ENCODE measurements at regions not wholly inside any gene's neighbourhood (a gene's known extent, or its start where the extent isn't known, plus 50 kb on each side); places are given as distances from the start of the nearest gene placed in this dataset.

GRCh38 chr2:217725409-217725808 is 277.4 kb downstream of the TNS1 start:
- ChIA-PET CTCF (no interaction called here), POLR2A (no interaction called here)
- Histone ChIP-seq H3K4me1 (ENCODE audit: control insufficient read depth, insufficient read depth, low read length) (no peaks in the 10 kb centered on the region), H3K36me3 (ENCODE audit: control insufficient read depth, insufficient read depth, low read length) (no peaks in the 10 kb centered on the region), H3K27ac (ENCODE audit: low read length) (no peak overlapping the region), H3K9me3 (ENCODE audit: control insufficient read depth, insufficient read depth, low read depth, low read length) (no peaks in the 10 kb centered on the region), H3K27me3 (ENCODE audit: control insufficient read depth, insufficient read depth, low read length) (no peaks in the 10 kb centered on the region; the same call in 1 of the 2 replicates), H3K4me3 (ENCODE audit: low read depth in 2 of 2, low read length in 2 of 2) (no peak overlapping the region)
- intact Hi-C loops (cut with micrococcal nuclease; ENCODE audit: unreplicated experiment) = no loop called here
- TF ChIP-seq REST (IDR thresholded peaks at IDR 0.05; ENCODE audit: insufficient read depth in 1 of 2, low read depth in 2 of 2, low read length in 1 of 2) (no peak), CTCF (IDR thresholded peaks at IDR 0.05) (no peak), TCF7L2 (IDR thresholded peaks at IDR 0.05; ENCODE audit: low read depth, low read length) (no peak), POLR2AphosphoS5 (IDR thresholded peaks at IDR 0.05; ENCODE audit: low read depth, low read length) (no peak), SIN3A (IDR thresholded peaks at IDR 0.05; ENCODE audit: borderline replicate concordance, insufficient read depth, low read depth, low read length) (no peak)
- in situ Hi-C loops (cut with HindIII; ENCODE audit: low pct_unique_long_range_greater_than_20kb, low sequenced_read_pairs) = no loop called here
- no TSS peak for BruUV-seq (replicated peaks)
- ATAC-seq = no peak
- DNase-seq (ENCODE audit: low read depth, low spot score) = no peak

GRCh38 chr2:217724471-217724870 is 278.3 kb downstream of the TNS1 start:
- DNase-seq (ENCODE audit: low read depth, low spot score) (no peak), ATAC-seq (no peak)
- no peaks in the 10 kb centered on the region for H3K36me3 ChIP-seq (ENCODE audit: control insufficient read depth, insufficient read depth, low read length)
- no peaks in the 10 kb centered on the region for H3K4me1 ChIP-seq (ENCODE audit: control insufficient read depth, insufficient read depth, low read length)
- in situ Hi-C loops (cut with HindIII; ENCODE audit: low pct_unique_long_range_greater_than_20kb, low sequenced_read_pairs) = no loop called here
- no peaks in the 10 kb centered on the region; the same call in 1 of the 2 replicates for H3K27me3 ChIP-seq (ENCODE audit: control insufficient read depth, insufficient read depth, low read length)
- TF ChIP-seq CTCF (IDR thresholded peaks at IDR 0.05) (no peak), REST (IDR thresholded peaks at IDR 0.05; ENCODE audit: insufficient read depth in 1 of 2, low read depth in 2 of 2, low read length in 1 of 2) (no peak), SIN3A (IDR thresholded peaks at IDR 0.05; ENCODE audit: borderline replicate concordance, insufficient read depth, low read depth, low read length) (no peak), POLR2AphosphoS5 (IDR thresholded peaks at IDR 0.05; ENCODE audit: low read depth, low read length) (no peak), TCF7L2 (IDR thresholded peaks at IDR 0.05; ENCODE audit: low read depth, low read length) (no peak)
- no peak overlapping the region for H3K4me3 ChIP-seq (ENCODE audit: low read depth in 2 of 2, low read length in 2 of 2)
- H3K9me3 ChIP-seq (ENCODE audit: control insufficient read depth, insufficient read depth, low read depth, low read length) = no peaks in the 10 kb centered on the region
- ChIA-PET POLR2A (no interaction called here), CTCF (no interaction called here)
- H3K27ac ChIP-seq (ENCODE audit: low read length) = no peak overlapping the region
- no TSS peak for BruUV-seq (replicated peaks)
- intact Hi-C loops (cut with micrococcal nuclease; ENCODE audit: unreplicated experiment) = no loop called here

Data from Panc1 (cell line).